Colonic mucosa (tissue), 4 donors: ENCODE measurements at regions not wholly inside any gene's neighbourhood (a gene's known extent, or its start where the extent isn't known, plus 50 kb on each side); places are given as distances from the start of the nearest gene placed in this dataset.

Experiments
- DNase-seq: peaks from one replicate; pipeline ENCODE4 v3.0.0-alpha.2; 2020
- H3K27ac ChIP-seq: fragments of 200-600 bp; one replicate; pipeline ENCODE4 v1.8.0; 2021
- H3K27me3 ChIP-seq: fragments of 200-600 bp; one replicate; pipeline ENCODE4 v1.8.0; 2021
- H3K36me3 ChIP-seq: fragments of 200-600 bp; one replicate; pipeline ENCODE4 v1.8.0; 2021
- H3K4me1 ChIP-seq: fragments of 200-600 bp; one replicate; pipeline ENCODE4 v1.8.0; 2021; ENCODE audit warnings: mild to moderate bottlenecking
- H3K4me3 ChIP-seq: fragments of 200-600 bp; one replicate; pipeline ENCODE4 v1.8.0; 2021
- H3K9ac ChIP-seq, 2 donors: one replicate each; pipeline ENCODE4 v1.7.0; 2013; ENCODE audit warnings: control low read depth in 2 of 2, low read depth in 2 of 2, low read length in 2 of 2
- H3K9me3 ChIP-seq: fragments of 200-600 bp; one replicate; pipeline ENCODE4 v1.8.0; 2021
- CTCF ChIP-seq: fragments of 200-600 bp; IDR thresholded peaks from one replicate; pipeline ENCODE4 v1.8.0; 2022; ENCODE audit warnings: antibody characterized with exemption, mild to moderate bottlenecking
- intact Hi-C: fragments of 100-400 bp; cut with DNase I; formaldehyde crosslinking; loops from one replicate; pipeline ENCODE4 v1.14.1; 2022
- donor health status: healthy.
- donor health status: DM: no; HTN: no; CAD: no.
- donor health status: DM: no; HTN: no; CAD: no.

- H3K27ac ChIP-seq: no peak overlapping the region
- no peaks in the 10 kb centered on the region for H3K4me1 ChIP-seq
- intact Hi-C loops: no loop called here
- H3K9ac ChIP-seq: no peak overlapping the region
- H3K9me3 ChIP-seq: no peaks in the 10 kb centered on the region
- TF ChIP-seq CTCF: no peak
- no peak overlapping the region for H3K4me3 ChIP-seq
- no peaks in the 10 kb centered on the region for H3K36me3 ChIP-seq
- no peaks in the 10 kb centered on the region for H3K27me3 ChIP-seq
- no peak for DNase-seq
Measured at GRCh38 chr10:4008676-4009382, 223.8 kb upstream of the KLF6 start.

DNA sequence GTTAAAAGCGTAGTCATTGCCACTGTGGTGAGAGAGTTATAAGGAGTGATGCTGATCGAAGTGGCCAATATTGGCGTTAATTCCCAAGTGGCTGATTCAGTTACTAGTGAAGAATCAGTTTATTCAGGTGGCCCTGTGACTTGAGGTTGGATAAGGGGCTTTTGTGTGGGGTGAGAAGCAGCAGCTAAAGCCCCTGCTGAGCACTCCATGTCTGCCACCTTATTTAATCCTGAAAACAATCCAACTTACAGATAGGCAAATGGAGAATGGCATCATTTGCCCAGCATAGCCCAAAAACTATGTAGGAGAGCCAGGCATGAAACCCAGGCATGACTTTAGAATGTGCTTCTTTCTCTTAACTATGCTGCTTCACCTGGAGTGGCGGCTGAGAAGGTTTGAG is 222.8 kb upstream of the KLF6 start:
- Histone ChIP-seq H3K27ac (no peak overlapping the region), H3K4me1 (no peaks in the 10 kb centered on the region), H3K9me3 (no peaks in the 10 kb centered on the region), H3K9ac (no peak overlapping the region), H3K4me3 (no peak overlapping the region), H3K27me3 (no peaks in the 10 kb centered on the region), H3K36me3 (no peaks in the 10 kb centered on the region)
- intact Hi-C loops: no loop called here
- no peak for TF ChIP-seq CTCF
- no peak for DNase-seq

DNA sequence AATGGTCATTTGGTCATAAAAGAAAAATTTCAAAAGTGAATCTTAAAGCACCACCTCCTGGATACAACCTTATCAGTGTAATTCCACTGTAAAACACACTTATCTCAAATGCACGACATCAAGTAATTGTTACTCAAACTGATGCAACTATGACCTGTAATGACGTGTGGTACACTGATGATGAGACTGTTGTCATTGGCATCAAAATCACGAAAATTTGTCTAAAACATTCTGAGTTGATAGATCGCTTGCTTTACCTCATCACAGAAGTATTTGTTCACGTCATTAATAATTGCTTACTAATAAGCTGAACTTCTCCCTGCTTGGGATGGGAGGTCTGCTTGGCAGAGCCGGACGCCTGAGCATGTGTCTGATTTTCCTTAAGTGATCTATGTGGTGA is 221.8 kb upstream of the KLF6 start:
- H3K4me1 ChIP-seq: no peaks in the 10 kb centered on the region
- DNase-seq: no peak
- no peak overlapping the region for H3K4me3 ChIP-seq
- intact Hi-C loops: no loop called here
- no peak overlapping the region for H3K27ac ChIP-seq
- H3K36me3 ChIP-seq: no peaks in the 10 kb centered on the region
- no peaks in the 10 kb centered on the region for H3K9me3 ChIP-seq
- H3K27me3 ChIP-seq: no peaks in the 10 kb centered on the region
- no peak overlapping the region for H3K9ac ChIP-seq
- TF ChIP-seq CTCF: no peak

GRCh38 chr10:4006051-4006450 is 221.0 kb upstream of the KLF6 start:
- no peaks in the 10 kb centered on the region for H3K36me3 ChIP-seq
- no peak for DNase-seq
- intact Hi-C loops: no loop called here
- no peaks in the 10 kb centered on the region for H3K27me3 ChIP-seq
- H3K4me1 ChIP-seq: no peaks in the 10 kb centered on the region
- H3K9ac ChIP-seq: no peak overlapping the region
- H3K27ac ChIP-seq: no peak overlapping the region
- no peaks in the 10 kb centered on the region for H3K9me3 ChIP-seq
- H3K4me3 ChIP-seq: no peak overlapping the region
- no peak for TF ChIP-seq CTCF

DNA sequence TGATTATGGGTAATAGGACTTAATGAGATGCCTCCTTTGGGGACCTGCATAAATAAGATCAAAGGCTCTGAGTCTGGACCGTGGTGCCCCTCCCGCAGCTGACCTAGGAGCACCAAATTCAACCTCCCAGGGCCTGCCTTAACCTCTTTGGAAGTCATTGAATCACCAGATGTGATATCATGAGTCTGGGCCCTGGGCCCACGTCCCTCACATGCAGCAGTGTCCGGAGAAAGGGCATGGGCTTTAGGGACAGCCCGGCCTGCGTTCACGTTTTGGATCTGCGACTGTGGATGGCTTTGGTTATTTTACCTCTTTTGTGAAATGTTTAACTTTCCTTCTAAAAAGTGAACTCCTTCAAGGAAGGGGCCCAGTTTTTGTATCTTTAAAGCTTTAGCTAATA is 220.0 kb upstream of the KLF6 start:
- no peak for DNase-seq
- H3K9me3 ChIP-seq: no peaks in the 10 kb centered on the region
- no peak for TF ChIP-seq CTCF
- H3K4me3 ChIP-seq: no peak overlapping the region
- no peaks in the 10 kb centered on the region for H3K4me1 ChIP-seq
- intact Hi-C loops: no loop called here
- H3K27ac ChIP-seq: no peak overlapping the region
- no peaks in the 10 kb centered on the region for H3K36me3 ChIP-seq
- H3K9ac ChIP-seq: no peak overlapping the region
- H3K27me3 ChIP-seq: no peaks in the 10 kb centered on the region
